AG09309 (cell line): ENCODE measurements at regions not wholly inside any gene's neighbourhood (a gene's known extent, or its start where the extent isn't known, plus 50 kb on each side); places are given as distances from the start of the nearest gene placed in this dataset.

Source experiments
- DNase-seq: peaks from one replicate; pipeline ENCODE4 v3.0.0-alpha.2; 2010; ENCODE audit warnings: low read depth
- H3K4me3 ChIP-seq: 2 replicates; pipeline ENCODE4 v1.5.1; 2011; ENCODE audit warnings: mild to moderate bottlenecking, low read depth, low read length, moderate library complexity; ENCODE audit not compliant: control insufficient read depth
- TF ChIP-seq, protein P1 (sequence below): IDR thresholded peaks from 2 replicates; pipeline ENCODE4 v1.5.1; 2011; ENCODE audit warnings: mild to moderate bottlenecking, low read depth, low read length, inconsistent platforms; ENCODE audit not compliant: insufficient read depth, control insufficient read depth; ENCODE audit errors: missing control alignments

DNA sequence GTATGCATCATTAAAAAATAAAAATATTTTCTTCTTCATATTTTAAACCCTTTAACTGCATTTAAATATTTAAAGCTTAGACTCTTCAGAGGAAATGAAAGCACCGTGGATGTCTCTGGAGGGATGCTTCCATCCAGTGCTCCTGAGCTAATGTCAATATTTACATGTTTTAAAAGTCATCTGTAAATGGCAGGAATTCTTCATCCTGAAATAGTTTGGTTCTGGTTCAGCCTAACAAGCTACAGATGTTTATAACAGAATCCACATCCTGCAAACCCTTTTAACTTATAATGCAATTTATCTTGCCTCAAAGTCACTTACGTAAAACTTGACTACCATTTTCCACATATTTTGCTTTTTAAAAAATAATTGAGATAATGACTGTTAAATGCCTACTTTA is 1207.3 kb downstream of the SLC16A7 start:
- TF ChIP-seq, protein P1, sequence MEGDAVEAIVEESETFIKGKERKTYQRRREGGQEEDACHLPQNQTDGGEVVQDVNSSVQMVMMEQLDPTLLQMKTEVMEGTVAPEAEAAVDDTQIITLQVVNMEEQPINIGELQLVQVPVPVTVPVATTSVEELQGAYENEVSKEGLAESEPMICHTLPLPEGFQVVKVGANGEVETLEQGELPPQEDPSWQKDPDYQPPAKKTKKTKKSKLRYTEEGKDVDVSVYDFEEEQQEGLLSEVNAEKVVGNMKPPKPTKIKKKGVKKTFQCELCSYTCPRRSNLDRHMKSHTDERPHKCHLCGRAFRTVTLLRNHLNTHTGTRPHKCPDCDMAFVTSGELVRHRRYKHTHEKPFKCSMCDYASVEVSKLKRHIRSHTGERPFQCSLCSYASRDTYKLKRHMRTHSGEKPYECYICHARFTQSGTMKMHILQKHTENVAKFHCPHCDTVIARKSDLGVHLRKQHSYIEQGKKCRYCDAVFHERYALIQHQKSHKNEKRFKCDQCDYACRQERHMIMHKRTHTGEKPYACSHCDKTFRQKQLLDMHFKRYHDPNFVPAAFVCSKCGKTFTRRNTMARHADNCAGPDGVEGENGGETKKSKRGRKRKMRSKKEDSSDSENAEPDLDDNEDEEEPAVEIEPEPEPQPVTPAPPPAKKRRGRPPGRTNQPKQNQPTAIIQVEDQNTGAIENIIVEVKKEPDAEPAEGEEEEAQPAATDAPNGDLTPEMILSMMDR: no peak
- no peak for DNase-seq
- no peak overlapping the region for H3K4me3 ChIP-seq

DNA sequence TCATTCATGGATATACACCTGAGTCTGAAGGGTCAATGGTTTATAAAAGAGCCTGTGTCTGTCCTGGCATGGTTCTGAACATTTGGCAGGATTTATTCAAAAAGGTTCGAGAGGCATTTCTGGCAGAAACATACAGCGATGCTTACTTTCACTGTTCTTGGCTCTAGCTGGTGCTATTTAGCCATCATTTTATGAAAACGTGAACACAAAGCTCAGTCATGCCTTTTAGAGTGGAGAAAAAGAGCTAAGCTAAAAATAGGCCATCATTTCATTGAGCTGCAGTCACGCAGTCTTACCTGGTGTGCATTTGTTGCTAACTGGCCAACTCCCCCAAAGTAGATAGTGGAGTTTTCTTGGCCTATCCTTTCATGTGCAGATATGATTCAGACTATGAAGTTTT is 1209.5 kb downstream of the SLC16A7 start:
- no peak overlapping the region for H3K4me3 ChIP-seq
- no peak for DNase-seq
- TF ChIP-seq, protein P1: no peak

DNA sequence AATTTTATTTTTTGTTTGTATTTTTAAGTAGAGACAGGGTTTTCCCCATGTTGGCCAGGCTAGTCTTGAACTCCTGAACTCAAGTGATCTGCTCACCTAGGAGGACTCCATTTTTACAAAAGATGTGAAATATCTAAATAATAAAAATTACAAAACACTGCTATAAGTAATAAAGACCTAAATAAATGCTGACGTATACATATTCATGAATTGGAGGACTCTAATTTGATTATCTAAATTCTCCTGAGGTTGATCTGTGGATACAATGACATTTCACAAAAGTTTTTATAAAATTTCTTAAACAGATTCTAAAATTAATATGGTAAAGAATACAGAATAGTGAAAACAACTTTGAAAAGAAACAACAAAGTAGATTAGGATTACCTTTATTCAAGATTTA is 1224.0 kb downstream of the SLC16A7 start:
- TF ChIP-seq, protein P1: no peak
- DNase-seq: no peak
- no peak overlapping the region for H3K4me3 ChIP-seq

DNA sequence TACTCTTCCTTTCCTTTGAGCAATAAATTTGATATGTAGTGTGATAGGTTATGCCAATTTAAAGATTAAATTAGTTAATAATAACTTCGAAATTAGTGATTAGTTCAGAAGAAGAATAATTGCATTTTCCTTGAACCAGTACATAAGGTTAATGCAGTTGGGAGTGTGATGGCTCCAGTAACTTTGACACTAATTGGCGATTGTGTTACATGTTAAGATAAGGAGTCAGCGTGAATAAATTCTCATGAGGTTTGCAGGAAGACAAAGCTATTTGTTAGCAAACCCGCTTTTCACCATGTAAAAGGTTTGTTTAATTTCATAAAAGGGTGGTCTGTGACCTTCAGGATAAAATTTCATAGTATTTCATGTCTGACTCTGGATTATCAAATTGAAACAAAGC is 1226.8 kb downstream of the SLC16A7 start:
- no peak for DNase-seq
- TF ChIP-seq, protein P1: no peak
- no peak overlapping the region for H3K4me3 ChIP-seq

DNA sequence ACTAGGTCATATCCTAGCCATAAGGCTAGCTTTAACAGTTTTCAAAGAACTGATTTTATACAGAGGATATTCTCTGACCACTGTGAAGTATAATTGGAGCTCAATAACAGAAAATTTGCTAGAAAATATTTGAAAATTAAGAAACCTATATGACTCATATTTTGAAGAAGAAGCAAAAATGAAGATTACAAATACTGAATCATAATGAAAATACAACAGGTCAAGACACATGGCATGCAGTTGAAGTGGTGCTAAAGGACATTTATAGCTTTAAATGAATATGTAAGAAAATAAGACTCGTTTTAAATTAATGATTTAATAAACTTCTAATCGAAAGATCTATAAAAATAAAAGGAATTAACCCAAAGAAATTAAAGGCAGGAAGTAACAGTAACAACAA is 1234.6 kb downstream of the SLC16A7 start:
- no peak for DNase-seq
- TF ChIP-seq, protein P1: no peak
- H3K4me3 ChIP-seq: no peak overlapping the region

DNA sequence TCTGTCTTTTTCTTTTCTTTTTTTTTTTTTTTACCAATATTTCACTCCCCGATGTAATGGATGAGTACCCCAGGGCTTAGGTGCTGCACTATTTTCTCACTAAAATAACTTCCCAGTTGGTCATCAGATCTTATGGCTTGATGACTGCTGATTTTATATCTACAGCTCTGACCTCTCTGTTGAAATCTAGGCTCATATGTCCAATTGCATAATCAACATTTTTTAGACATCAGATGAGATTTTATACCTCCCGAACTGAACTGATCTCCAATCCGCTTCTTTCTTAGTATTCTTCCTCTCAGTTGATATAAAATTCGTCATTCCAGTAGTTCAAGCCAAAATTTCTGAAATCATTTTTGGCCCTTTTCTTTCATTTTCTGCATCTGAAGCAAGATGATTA is 1236.5 kb downstream of the SLC16A7 start:
- no peak for DNase-seq
- no peak overlapping the region for H3K4me3 ChIP-seq
- TF ChIP-seq, protein P1: no peak

DNA sequence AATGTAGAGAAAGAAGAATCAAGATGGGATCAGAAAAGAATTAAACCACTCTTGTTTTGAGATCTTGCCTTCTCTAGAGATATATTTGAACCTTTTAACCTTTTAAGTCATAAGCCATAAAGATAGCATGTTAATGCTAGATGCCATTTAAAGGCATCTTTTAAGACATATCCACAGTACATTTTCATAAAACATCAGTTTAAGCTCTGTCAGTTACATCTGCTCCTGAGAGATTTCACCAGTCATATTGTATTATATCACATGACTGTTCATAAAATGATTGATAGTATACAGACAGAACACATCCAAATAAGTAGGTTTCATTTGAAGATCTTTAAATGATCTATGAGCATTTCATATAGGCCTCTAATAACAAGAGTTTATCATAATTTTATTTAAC is 1238.5 kb downstream of the SLC16A7 start:
- TF ChIP-seq, protein P1: no peak
- no peak overlapping the region for H3K4me3 ChIP-seq

More for the DNA sequence above, 1238.5 kb downstream of the SLC16A7 start:
- DNase-seq: no peak
